ENCODE measurements at regions not wholly inside any gene's neighbourhood (a gene's known extent, or its start where the extent isn't known, plus 50 kb on each side); places are given as distances from the start of the nearest gene placed in this dataset.

- no peak for DNase-seq
- TF ChIP-seq POLR2A (IDR thresholded peaks at IDR 0.05; ENCODE audit: low read length), result no peak
- no peak for TF ChIP-seq GATA1 (IDR thresholded peaks at IDR 0.05; ENCODE audit: low read depth, low read length)
Observed at GRCh38 chr20:21873291-21873690, 167.8 kb downstream of the PAX1 start.

DNA sequence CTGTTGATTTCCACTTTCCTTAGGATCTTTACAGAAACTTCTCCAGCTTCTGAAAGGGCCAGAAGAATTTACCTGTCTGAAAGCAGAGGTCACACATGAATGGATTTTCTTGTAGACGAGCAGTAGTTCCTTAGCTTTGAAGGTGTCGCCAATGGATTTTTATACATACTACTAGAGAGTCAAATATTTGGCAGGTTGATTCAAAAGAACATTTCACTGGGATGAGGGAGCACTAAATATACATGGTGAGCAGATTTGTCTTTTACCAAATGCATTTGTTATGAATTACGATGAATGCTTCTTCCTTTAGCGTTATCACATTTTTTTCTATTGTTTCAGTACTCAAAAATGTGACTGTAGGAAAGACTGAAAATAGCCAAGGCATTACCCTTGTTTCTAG, 162.3 kb downstream of the PAX1 start:
- TF ChIP-seq GATA1 (IDR thresholded peaks at IDR 0.05; ENCODE audit: low read depth, low read length) (no peak), POLR2A (IDR thresholded peaks at IDR 0.05; ENCODE audit: low read length) (no peak)
- DNase-seq, result no peak

DNA sequence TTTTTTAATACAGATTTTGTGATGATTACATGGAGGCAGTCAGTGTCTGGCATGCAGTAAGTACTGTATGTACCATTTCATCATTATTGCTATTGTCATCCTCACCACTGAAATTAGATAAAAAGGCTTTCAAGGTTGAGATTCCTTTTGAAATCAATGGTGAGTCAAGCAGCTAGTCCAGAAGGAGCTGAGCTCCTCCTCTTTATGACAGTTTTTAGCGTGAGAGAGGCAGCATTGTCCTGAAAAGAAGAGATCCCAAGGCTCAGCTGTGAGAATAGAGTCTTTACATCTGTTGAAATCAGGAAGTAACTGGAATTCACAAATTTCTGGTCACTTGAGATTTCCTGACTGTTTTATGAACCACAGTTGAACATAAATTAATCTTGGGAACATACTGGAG, 161.9 kb downstream of the PAX1 start:
- DNase-seq, result no peak
- TF ChIP-seq POLR2A (IDR thresholded peaks at IDR 0.05; ENCODE audit: low read length) (no peak), GATA1 (IDR thresholded peaks at IDR 0.05; ENCODE audit: low read depth, low read length) (no peak)

GRCh38 chr20:21862956-21863355, 157.5 kb downstream of the PAX1 start:
- TF ChIP-seq POLR2A (IDR thresholded peaks at IDR 0.05; ENCODE audit: low read length) (no peak), GATA1 (IDR thresholded peaks at IDR 0.05; ENCODE audit: low read depth, low read length) (no peak)

GRCh38 chr20:21862259-21862946, 156.9 kb downstream of the PAX1 start:
- TF ChIP-seq GATA1 (IDR thresholded peaks at IDR 0.05; ENCODE audit: low read depth, low read length) (no peak), POLR2A (IDR thresholded peaks at IDR 0.05; ENCODE audit: low read length) (no peak)
- no peak for DNase-seq

More at GRCh38 chr20:21862956-21863355, 157.5 kb downstream of the PAX1 start:
- no peak for DNase-seq

DNA sequence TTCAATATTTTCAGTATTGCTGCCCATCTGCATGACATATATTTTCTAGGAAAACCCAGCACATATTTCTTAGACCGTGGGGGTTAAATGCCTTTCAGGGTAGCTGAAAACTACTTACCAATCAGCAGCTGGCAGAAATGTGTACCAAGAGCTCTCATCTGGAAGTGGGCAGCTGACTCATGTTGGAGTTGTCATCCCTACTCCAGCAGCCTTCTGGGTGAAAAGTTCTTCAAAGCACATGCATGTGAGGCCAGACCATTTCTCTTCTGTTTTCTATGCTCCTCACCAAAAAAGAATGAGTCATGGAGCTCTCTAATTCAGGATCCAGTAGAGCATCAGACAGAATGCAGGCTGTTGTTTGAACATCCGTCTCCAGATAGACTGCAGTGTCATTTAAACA, 135.5 kb downstream of the PAX1 start:
- DNase-seq, result no peak
- no peak for TF ChIP-seq GATA1 (IDR thresholded peaks at IDR 0.05; ENCODE audit: low read depth, low read length)

GRCh38 chr20:21839982-21840381, 134.5 kb downstream of the PAX1 start:
- TF ChIP-seq POLR2A (IDR thresholded peaks at IDR 0.05; ENCODE audit: low read length), result no peak
- TF ChIP-seq GATA1 (IDR thresholded peaks at IDR 0.05; ENCODE audit: low read depth, low read length), result no peak
- no peak for DNase-seq

GRCh38 chr20:21836346-21836745, 130.9 kb downstream of the PAX1 start:
- no peak for TF ChIP-seq GATA1 (IDR thresholded peaks at IDR 0.05; ENCODE audit: low read depth, low read length)
- TF ChIP-seq POLR2A (IDR thresholded peaks at IDR 0.05; ENCODE audit: low read length), result no peak
- no peak for DNase-seq

GRCh38 chr20:21835042-21835441, 129.6 kb downstream of the PAX1 start:
- TF ChIP-seq POLR2A (IDR thresholded peaks at IDR 0.05; ENCODE audit: low read length) (no peak), GATA1 (IDR thresholded peaks at IDR 0.05; ENCODE audit: low read depth, low read length) (no peak)
- DNase-seq, result no peak

GRCh38 chr20:21832442-21833385, 127.2 kb downstream of the PAX1 start:
- DNase-seq, result no peak
- TF ChIP-seq POLR2A (IDR thresholded peaks at IDR 0.05; ENCODE audit: low read length) (no peak), GATA1 (IDR thresholded peaks at IDR 0.05; ENCODE audit: low read depth, low read length) (no peak)

DNA sequence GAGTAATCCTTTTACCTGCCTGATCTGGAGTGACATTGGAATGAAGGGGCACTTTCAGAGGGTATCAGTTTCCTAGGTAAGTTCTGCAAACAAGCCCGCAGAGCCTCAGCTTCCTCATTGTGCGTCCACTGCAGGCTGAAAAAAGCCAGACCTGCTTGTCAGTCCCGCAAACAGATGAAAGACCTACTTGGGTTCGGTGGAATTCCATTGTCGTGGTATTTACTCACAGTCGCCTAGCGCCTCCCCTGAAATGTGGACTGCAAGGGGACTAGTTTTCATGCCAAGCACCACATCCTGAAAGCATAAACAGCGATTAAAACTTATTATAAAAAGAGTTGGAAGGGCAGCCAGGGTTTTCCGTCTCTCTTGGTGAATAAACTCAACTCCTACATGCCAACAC, 121.5 kb downstream of the PAX1 start:
- DNase-seq, result no peak

DNA sequence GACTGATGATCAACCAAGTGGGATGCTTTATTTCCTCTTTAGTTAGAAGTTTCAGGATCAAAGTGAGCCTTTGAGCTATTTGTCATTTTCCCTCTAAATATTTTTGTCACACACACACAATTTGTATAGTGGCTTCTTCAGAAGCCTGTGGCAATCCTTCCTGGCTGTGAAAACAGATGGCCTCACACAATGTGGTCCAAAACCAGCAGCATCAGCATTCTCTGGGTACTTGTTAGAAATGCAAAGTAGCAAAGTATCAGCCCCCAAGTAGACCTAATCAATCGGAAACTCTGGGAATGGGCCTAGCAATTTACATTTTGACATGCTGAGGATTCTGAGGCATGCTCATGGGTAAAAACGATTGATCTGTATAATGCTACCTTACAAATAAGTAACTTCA, 115.9 kb downstream of the PAX1 start:
- TF ChIP-seq POLR2A (IDR thresholded peaks at IDR 0.05; ENCODE audit: low read length) (no peak), GATA1 (IDR thresholded peaks at IDR 0.05; ENCODE audit: low read depth, low read length) (no peak)
- no peak for DNase-seq

More for the DNA sequence above, 121.5 kb downstream of the PAX1 start:
- TF ChIP-seq GATA1 (IDR thresholded peaks at IDR 0.05; ENCODE audit: low read depth, low read length) (no peak), POLR2A (IDR thresholded peaks at IDR 0.05; ENCODE audit: low read length) (no peak)

DNA sequence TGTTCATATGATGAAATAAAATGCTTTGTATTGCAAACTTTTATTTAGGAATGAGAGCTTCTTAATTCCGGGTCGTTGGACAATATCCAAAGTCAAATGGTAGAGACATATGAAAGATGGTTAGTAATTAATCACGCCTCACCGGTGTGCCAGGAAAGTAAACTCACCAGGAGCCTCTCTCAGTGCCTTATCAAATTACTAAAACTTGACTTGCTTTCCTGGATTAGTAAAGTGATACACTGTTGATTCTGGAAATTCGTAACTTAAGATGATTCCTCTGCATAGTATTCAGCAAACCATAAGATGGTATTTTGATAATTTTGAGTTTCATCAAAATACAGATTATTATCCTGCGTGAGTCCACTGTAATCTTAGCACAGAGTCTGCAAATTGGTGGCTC, 115.2 kb downstream of the PAX1 start:
- TF ChIP-seq POLR2A (IDR thresholded peaks at IDR 0.05; ENCODE audit: low read length), result no peak
- TF ChIP-seq GATA1 (IDR thresholded peaks at IDR 0.05; ENCODE audit: low read depth, low read length), result no peak
- DNase-seq, result no peak

DNA sequence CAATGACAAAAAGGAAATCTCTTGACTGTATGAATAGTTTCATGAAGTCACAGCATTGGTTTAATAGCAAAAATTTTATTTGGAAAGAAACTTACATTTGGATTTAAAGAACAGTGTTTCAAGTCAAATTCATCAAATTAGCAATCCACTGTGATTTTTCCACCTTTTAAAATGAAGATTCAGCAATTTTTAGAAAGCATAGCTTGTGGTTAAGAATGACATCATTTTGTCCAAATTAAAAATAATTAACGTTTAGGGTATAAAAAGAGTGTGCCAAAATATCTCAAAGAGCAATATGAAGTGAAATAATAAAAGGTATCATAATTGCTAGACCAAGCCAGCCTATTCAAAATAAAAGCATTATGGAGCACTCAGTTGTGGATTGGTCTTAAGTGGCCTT, 114.6 kb downstream of the PAX1 start:
- TF ChIP-seq GATA1 (IDR thresholded peaks at IDR 0.05; ENCODE audit: low read depth, low read length), result no peak
- TF ChIP-seq POLR2A (IDR thresholded peaks at IDR 0.05; ENCODE audit: low read length), result no peak
- no peak for DNase-seq

- no peak for DNase-seq
- TF ChIP-seq POLR2A (IDR thresholded peaks at IDR 0.05; ENCODE audit: low read length) (no peak), GATA1 (IDR thresholded peaks at IDR 0.05; ENCODE audit: low read depth, low read length) (no peak)
Observed at GRCh38 chr20:21812379-21812778, 106.9 kb downstream of the PAX1 start.

Data from erythroblast (primary cell).